IPS-NIHi7 (cell line): ENCODE measurements at regions not wholly inside any gene's neighbourhood (a gene's known extent, or its start where the extent isn't known, plus 50 kb on each side); places are given as distances from the start of the nearest gene placed in this dataset.

ENCODE experiments used
- DNase-seq: peaks from one replicate; pipeline ENCODE4 v3.0.0; 2012; ENCODE audit warnings: mixed read lengths; ENCODE audit errors: extremely low spot score

GRCh38 chr18:65288908-65289307, 461.9 kb upstream of the CDH7 start:
- DNase-seq, result no peak

DNA sequence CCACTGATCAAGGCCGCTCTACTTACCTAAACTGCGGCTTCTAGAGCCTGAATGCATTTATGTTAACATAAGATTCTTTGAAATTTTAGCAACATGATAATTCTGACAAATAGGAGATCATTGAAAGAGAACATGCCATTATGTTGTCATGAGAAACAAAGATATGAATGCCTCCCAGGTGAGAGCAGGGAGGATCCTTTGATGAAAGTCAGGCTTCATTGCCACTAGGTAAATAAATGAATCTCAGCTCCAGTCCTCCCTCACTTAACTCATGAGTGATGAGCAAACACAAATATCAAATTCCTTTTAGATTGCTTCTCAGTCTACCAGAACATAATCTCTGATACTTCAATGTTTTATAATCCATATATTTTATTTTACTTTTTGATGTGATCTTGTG, 463.2 kb upstream of the CDH7 start:
- DNase-seq, result no peak

- DNase-seq, result no peak
Observed at GRCh38 chr18:65282096-65282495, 468.7 kb upstream of the CDH7 start.

- DNase-seq, result no peak
Observed at GRCh38 chr18:65279668-65280305, 471.0 kb upstream of the CDH7 start.

DNA sequence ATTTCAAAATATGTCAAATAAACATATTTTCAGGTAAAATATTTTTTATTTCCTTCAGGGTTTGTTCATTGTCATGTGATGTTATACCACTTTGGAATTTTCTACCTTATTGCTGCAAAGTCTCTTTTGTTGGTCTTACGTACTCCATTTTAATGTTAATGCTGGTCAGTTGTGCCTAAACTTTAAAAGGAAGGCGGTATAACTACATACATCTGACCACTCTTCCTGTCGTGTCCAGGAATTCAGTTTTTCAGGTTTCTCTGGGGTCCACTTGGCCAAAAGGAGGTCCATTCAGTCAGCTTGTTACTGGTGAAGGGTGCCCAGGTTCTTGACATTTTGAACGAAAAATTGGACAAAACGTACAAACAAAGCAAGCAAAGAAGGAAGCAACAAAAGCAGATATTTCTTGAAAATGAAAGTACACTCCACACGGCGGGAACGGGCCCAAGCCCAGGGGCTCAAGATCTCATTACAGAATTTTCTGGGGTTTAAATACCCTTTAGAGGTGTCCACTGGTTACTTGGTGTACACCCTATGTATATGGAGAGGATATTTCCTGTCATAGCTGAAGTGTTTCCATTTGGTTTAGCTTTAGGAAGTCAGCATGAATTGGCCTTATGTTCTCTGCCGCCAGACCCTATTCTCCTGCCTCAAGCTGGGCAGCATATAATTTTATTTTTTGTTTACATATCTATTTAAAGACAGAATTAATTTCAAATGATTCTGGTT, 471.7 kb upstream of the CDH7 start:
- DNase-seq, result no peak

GRCh38 chr18:65269375-65269774, 481.4 kb upstream of the CDH7 start:
- no peak for DNase-seq

GRCh38 chr18:65265761-65266160, 485.1 kb upstream of the CDH7 start:
- no peak for DNase-seq

DNA sequence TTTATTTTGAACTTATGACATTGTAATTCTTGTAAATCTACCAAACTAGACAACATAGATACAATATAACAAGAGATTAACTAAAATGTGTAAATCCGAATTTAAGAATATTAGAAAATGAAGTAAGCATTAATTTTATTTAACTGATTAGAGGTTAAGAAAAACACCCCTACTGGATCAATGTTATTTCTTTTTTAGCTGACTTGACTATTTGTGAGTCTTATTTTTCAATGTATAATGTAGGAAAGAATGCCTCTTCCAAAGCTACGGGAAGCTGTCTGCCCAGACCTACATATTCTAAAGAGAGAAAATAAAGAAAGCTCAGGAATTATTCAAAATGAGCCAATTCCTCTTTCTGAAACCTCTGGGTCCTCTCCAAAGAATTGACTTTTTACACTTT, 490.8 kb upstream of the CDH7 start:
- no peak for DNase-seq

- no peak for DNase-seq
Observed at GRCh38 chr18:65259403-65259802, 491.4 kb upstream of the CDH7 start.

DNA sequence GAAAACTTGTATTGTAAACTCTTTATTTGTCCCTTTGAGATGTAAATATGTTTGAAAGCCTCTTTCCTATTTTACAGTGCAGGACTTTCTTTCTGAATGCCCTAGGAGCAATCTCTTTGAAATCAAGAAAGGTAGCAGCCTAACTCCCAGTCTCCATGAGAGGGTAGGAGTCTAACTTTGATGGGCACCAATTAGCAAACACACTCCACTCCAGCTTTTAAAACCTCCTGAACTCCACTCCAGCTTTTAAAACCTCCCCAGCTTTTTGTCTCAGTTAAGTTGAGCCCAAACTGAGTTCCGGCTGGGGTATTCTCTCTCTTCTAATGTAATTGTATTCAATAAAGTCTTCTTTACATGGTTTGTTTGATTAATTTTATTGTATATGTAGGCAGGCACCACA, 493.7 kb upstream of the CDH7 start:
- DNase-seq, result no peak

DNA sequence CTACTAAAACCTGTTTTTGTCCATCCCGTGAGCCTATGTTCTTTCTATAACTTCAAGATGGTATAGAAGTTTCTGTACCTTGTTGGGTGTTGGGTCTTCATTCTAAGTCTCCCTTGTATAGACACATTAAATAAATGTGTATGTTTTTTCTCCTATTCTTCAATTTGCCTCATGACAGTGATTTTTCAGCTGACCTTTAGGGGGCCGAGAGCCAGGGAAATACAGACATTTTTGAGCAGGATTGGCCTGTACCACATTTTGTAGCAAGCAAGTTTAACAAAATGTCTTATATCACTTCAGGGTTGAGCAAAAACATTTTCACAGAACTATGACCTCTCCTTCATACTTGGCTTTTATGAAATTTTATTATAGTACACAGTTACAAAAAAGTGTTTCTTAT, 495.4 kb upstream of the CDH7 start:
- DNase-seq, result no peak

DNA sequence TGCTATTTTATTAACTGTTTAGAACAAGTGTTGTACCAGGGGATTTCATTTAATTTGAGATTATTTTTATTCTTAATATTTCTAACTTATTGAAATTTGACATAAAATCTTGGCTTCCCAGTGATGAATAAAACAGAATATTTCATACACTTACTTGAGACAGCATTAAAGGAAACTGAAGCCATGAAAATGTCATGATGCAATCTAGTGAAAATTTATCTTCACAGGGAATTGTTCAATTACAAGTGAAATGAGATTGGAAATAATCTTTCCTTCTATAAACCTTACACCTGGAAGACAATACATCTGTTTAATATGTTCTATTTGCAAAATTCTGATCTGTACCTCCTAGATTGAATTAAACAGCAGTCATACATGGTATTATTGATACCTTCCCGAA, 511.0 kb upstream of the CDH7 start:
- DNase-seq, result no peak

DNA sequence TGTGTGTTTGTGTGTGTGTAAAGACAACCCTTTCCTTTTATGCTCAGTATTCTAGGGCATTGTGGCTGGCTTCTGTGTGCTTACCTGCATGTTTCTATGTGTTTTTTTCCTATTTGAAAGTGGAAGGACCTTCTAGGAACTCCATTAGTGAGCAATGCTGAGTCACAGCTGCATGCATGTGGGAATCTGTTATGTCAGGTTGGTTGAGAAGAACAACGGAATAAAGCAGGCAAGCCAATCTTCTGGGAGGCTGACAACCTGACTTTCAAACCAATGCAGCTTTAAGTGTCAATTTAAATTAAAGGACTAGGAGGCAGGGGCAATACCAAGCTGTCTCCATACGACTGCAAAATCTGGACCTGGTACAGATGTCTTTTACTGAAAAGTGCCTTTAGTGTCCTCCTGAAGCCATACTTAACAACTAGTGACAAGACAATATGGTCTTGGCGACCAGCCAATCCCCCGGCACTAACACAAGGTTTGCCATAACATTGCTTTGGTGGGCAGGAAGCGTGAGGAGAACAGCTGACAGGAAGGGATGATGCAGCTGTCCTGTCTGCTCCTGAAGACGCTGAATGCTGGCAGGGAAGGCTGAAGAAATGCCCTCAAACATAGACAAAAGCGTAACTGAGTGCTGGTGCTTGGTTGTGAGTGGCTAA, 514.7 kb upstream of the CDH7 start:
- DNase-seq, result no peak

DNA sequence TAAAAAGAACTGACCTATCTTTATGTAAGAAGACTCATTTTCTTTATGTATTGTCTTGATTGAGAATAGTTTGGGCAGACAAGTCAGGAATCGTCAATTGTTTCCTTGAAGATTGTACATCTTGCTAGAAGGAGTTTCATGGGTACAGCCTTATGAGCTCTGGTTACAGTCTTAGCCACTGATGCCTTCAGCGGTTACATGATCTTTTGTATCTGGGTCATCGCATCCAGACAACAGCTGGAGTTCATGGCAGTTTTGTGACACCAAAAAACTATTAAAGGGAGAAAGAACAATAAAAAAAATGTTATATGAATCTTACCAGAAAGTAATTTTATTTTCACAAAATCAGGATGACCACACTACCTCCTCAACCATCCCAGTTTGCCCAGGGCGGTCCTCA, 520.5 kb upstream of the CDH7 start:
- no peak for DNase-seq

DNA sequence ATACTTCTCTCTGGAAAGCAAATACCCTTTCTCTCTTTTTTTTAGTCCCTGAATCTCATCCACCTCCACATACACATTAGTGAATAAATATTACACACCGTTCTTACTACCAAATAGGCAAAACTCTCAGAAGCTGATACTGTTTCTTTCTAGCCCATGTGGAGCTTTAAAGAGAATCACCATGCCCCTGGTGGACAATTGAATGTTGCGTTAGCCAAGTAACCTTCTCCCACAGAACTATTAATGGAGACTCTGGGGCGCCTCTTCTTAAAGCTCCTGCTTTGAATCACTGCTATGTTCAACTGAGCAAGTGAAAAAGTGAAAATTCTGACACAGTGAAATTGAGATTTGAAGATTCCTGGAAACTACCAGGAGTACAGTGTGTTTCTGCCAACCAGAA, 522.8 kb upstream of the CDH7 start:
- DNase-seq, result peak; percentile 11

- no peak for DNase-seq
Observed at GRCh38 chr18:65221736-65222135, 529.1 kb upstream of the CDH7 start.

- DNase-seq, result no peak
Observed at GRCh38 chr18:65221115-65221514, 529.7 kb upstream of the CDH7 start.

GRCh38 chr18:65215865-65216466, 534.8 kb upstream of the CDH7 start:
- no peak for DNase-seq

DNA sequence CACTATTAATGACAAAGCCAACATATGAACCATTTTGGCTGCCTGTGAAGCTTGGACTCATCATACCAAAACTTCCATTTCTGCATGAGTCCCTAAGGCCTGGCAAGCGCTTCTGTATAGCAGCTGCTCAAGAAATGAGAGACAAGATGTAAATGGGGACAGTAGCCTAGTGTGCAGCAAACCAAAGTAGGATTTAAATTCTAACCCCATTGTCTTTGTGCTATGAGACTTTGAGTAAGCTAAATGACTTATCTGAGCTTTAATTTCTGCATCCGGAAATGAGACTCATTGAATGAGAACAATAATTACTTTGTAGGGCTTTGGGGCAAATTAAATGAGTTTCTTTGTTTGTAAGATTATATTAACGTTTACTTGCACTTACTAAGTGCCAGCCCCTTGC, 536.4 kb upstream of the CDH7 start:
- no peak for DNase-seq

- peak; percentile 19 for DNase-seq
Observed at GRCh38 chr18:65206551-65207260, 544.1 kb upstream of the CDH7 start.

- no peak for DNase-seq
Observed at GRCh38 chr18:65202091-65202490, 548.7 kb upstream of the CDH7 start.

DNA sequence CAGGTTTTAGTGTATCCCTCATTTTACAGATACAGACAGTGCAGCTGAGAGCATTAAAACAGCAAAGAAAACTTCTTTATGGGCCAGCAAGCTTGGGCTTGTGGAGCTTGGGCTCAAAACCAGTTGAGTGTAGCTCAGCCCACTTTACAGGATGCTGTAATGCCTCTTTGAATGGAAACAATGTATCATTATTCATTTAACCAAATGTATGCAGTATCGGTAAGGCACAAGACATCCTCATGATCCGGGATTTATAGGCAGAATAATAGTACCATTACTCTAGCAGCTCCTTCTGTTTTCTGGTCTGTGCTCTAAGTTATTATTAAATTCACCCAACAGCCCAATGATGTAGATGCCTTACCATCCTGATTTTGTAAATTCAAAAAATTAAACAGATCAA, 575.1 kb upstream of the CDH7 start:
- no peak for DNase-seq
